PC-3 (cell line): ENCODE measurements at regions not wholly inside any gene's neighbourhood (a gene's known extent, or its start where the extent isn't known, plus 50 kb on each side); places are given as distances from the start of the nearest gene placed in this dataset.

Source experiments
- CTCF ChIP-seq: fragments of 300-600 bp; sonication (generic); conservative IDR thresholded peaks from 2 replicates; pipeline ENCODE4 v1.5.1; 2017; ENCODE audit warnings: antibody characterized with exemption, low read depth, mild to moderate bottlenecking, low read length
- EZH2 ChIP-seq: fragments of 300-600 bp; sonication (generic); IDR thresholded peaks from one replicate; pipeline ENCODE4 v1.6.1; 2017; ENCODE audit warnings: antibody characterized with exemption, mild to moderate bottlenecking, low read length; ENCODE audit not compliant: unreplicated experiment

DNA sequence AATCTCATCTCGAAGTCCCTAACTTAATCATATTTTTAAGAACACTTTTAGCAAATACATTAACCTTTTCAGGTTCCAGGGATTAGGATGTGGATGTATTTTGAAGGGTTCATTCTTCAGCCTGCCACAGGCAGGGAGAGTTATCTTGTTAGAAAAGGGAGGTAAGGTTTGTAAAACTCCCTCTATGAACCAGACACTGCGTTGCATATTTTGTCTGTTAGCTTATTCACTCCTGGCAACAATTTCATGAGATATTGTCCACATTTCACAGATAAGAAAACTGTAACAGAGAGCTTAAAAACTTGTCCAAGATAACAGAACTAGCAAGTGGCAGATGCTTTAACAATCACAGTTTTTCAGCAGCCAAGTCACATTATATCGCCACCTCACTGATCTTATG lies 155.4 kb downstream of the DIPK2A start:
- TF ChIP-seq CTCF (no peak), EZH2 (no peak)
